VCaP (cell line): ENCODE measurements at regions not wholly inside any gene's neighbourhood (a gene's known extent, or its start where the extent isn't known, plus 50 kb on each side); places are given as distances from the start of the nearest gene placed in this dataset.

Experiments
- H3K27ac ChIP-seq: fragments of 450-650 bp; 2 replicates; pipeline ENCODE4 v1.5.1; 2017
- CTCF ChIP-seq: fragments of 450-650 bp; conservative IDR thresholded peaks from 2 replicates; pipeline ENCODE4 v1.5.1; 2017; ENCODE audit warnings: mild to moderate bottlenecking, moderate library complexity

GRCh38 chr2:16296331-16297250 lies 356.2 kb downstream of the MYCN start:
- H3K27ac ChIP-seq: no peak overlapping the region
- no peak for TF ChIP-seq CTCF

GRCh38 chr2:16296038-16296290 lies 355.6 kb downstream of the MYCN start:
- no peak for TF ChIP-seq CTCF
- no peak overlapping the region for H3K27ac ChIP-seq

- H3K27ac ChIP-seq: no peak overlapping the region
- TF ChIP-seq CTCF: no peak
Measured at GRCh38 chr2:16294791-16295190, 354.4 kb downstream of the MYCN start.

GRCh38 chr2:16293871-16294270 lies 353.5 kb downstream of the MYCN start:
- H3K27ac ChIP-seq: no peak overlapping the region
- TF ChIP-seq CTCF: no peak

- TF ChIP-seq CTCF: no peak
- no peak overlapping the region for H3K27ac ChIP-seq
Measured at GRCh38 chr2:16293398-16293797, 353.0 kb downstream of the MYCN start.

GRCh38 chr2:16291731-16292550 lies 351.6 kb downstream of the MYCN start:
- no peak for TF ChIP-seq CTCF
- H3K27ac ChIP-seq: no peak overlapping the region

- no peak for TF ChIP-seq CTCF
Measured at GRCh38 chr2:16291226-16291625, 350.9 kb downstream of the MYCN start.

More at GRCh38 chr2:16291226-16291625, 350.9 kb downstream of the MYCN start:
- no peak overlapping the region for H3K27ac ChIP-seq
